ENCODE measurements at regions not wholly inside any gene's neighbourhood (a gene's known extent, or its start where the extent isn't known, plus 50 kb on each side); places are given as distances from the start of the nearest gene placed in this dataset.

DNA sequence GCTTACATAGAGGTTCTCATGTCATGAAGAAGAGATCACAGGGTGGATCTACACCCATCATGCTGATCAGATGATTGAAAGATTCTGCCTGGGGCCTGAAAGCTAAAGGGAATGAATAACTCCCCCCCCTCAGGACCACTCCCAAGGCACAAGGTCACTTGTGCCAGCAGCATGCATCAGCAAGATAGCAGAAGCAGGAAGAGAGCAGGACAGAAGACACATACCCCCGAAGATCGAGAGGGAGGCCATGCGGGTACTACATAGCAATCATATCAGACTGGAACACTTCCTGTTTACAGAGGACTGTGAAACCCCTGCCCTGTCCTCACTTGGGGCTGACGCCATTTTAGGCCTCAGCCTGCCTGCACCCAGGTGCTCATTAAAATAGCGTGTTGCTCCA is 143.2 kb upstream of the EDNRB start:
- TF ChIP-seq MXD4 (CRISPR knock-in tag; IDR thresholded peaks at IDR 0.05) (no peak), EP300 (IDR thresholded peaks at IDR 0.05; ENCODE audit: low read depth in 2 of 2, low read length in 2 of 2) (no peak), EP300 (CRISPR knock-in tag; IDR thresholded peaks at IDR 0.05; ENCODE audit: borderline replicate concordance) (no peak), HDAC2 (CRISPR knock-in tag; IDR thresholded peaks at IDR 0.05) (no peak), NFKBIZ (CRISPR knock-in tag; IDR thresholded peaks at IDR 0.05) (no peak), ZFP37 (CRISPR knock-in tag; IDR thresholded peaks at IDR 0.05; ENCODE audit: borderline replicate concordance) (no peak), ELF4 (CRISPR knock-in tag; IDR thresholded peaks at IDR 0.05; ENCODE audit: borderline replicate concordance) (no peak)
- TF ChIP-seq, protein P1, sequence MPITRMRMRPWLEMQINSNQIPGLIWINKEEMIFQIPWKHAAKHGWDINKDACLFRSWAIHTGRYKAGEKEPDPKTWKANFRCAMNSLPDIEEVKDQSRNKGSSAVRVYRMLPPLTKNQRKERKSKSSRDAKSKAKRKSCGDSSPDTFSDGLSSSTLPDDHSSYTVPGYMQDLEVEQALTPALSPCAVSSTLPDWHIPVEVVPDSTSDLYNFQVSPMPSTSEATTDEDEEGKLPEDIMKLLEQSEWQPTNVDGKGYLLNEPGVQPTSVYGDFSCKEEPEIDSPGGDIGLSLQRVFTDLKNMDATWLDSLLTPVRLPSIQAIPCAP (CRISPR knock-in tag; IDR thresholded peaks at IDR 0.05; ENCODE audit: low read depth), result no peak

All from HepG2 (cell line).